ENCODE measurements at regions not wholly inside any gene's neighbourhood (a gene's known extent, or its start where the extent isn't known, plus 50 kb on each side); places are given as distances from the start of the nearest gene placed in this dataset.

DNA sequence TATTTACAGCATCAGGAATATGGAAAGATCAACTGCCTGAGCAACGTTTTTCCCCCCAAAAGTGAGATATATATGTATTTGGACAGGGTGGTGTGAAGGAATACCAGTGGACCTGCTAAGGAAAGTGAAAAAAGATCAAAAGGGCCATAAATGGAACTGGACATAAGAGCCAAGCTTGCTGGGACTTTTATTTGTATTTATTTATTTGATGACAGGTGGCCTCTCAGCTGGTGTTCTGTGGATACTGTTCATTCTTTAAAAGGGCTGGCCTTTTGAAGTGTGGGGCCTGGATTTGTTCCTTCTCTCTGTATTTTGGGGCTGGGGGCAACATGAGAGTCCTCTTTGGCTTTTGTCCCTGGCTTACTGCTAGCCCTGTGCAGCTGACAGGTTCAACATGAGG, 306.6 kb upstream of the N4BP1 start:
- no peak for TF ChIP-seq CTCF (IDR thresholded peaks at IDR 0.05; ENCODE audit: extremely low read depth, insufficient read depth, missing control alignments)
- in situ Hi-C loops (cut with MboI; ENCODE audit: low pct_unique_long_range_greater_than_20kb, low sequenced_read_pairs, unreplicated experiment), result no loop called here
- no peak for DNase-seq (ENCODE audit: low spot score)

GRCh38 chr16:48914070-48914469, 304.1 kb upstream of the N4BP1 start:
- TF ChIP-seq CTCF (IDR thresholded peaks at IDR 0.05; ENCODE audit: extremely low read depth, insufficient read depth, missing control alignments), result no peak
- in situ Hi-C loops (cut with MboI; ENCODE audit: low pct_unique_long_range_greater_than_20kb, low sequenced_read_pairs, unreplicated experiment), result no loop called here
- no peak for DNase-seq (ENCODE audit: low spot score)

DNA sequence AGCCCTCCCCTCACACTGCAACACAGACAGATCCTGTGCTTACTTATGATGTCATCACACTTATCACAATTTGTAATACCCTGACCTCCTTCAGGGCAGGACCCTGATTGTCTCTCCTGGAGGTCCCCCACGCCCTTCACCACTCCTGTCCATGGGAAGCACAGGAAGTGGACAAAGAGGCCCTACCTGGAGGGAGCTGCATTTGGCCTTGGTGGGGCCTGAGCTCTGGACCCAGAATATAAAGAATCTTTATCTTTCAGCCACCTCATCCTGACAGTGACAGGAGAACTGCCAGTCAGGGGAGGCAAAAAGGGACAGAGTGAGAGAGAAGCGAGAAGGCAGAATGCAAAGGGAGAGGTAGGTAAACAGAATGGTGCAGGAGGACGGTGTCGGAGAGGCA, 303.4 kb upstream of the N4BP1 start:
- DNase-seq (ENCODE audit: low spot score), result no peak
- in situ Hi-C loops (cut with MboI; ENCODE audit: low pct_unique_long_range_greater_than_20kb, low sequenced_read_pairs, unreplicated experiment), result no loop called here
- no peak for TF ChIP-seq CTCF (IDR thresholded peaks at IDR 0.05; ENCODE audit: extremely low read depth, insufficient read depth, missing control alignments)

DNA sequence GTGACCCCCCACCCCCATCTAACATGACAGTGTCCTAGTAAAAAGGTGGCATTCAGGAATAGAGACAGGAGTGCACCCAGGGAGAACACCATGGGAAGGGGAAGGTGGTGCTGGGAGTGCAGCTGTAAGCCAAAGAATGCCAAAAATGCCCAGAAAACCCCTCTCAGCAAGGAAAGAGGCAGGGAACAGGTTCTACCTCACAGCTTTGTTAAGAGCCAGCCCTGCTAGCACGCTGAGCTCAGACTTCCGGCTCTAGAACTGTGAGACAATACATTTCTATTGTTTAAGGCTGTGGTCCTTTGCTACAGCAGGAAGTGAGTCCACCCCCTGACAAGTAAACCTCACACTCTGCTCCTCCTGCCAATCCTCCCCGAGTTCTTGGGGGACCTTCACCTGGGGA, 302.4 kb upstream of the N4BP1 start:
- TF ChIP-seq CTCF (IDR thresholded peaks at IDR 0.05; ENCODE audit: extremely low read depth, insufficient read depth, missing control alignments), result no peak
- in situ Hi-C loops (cut with MboI; ENCODE audit: low pct_unique_long_range_greater_than_20kb, low sequenced_read_pairs, unreplicated experiment), result no loop called here
- DNase-seq (ENCODE audit: low spot score), result no peak

- TF ChIP-seq CTCF (IDR thresholded peaks at IDR 0.05; ENCODE audit: extremely low read depth, insufficient read depth, missing control alignments), result no peak
- DNase-seq (ENCODE audit: low spot score), result no peak
- in situ Hi-C loops (cut with MboI; ENCODE audit: low pct_unique_long_range_greater_than_20kb, low sequenced_read_pairs, unreplicated experiment), result no loop called here
Observed at GRCh38 chr16:48911700-48912099, 301.7 kb upstream of the N4BP1 start.

DNA sequence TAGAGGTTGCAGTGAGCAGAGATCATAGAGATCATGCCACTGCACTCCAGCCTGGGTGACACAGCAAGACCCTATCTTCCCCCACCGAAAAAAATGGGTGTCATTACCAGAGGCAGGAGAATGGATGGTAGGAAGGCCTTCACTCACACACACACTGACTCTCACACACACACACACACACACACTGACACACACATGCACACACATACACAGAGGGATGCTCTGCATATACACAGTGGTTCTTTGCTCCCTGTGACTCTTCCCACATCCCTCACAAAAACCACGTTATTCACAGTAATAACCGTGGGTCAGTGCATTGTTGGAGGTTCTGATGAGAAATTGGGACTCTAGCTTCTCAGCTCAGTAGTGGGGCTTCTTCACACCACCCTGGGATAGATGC, 300.2 kb upstream of the N4BP1 start:
- in situ Hi-C loops (cut with MboI; ENCODE audit: low pct_unique_long_range_greater_than_20kb, low sequenced_read_pairs, unreplicated experiment), result no loop called here
- no peak for DNase-seq (ENCODE audit: low spot score)
- no peak for TF ChIP-seq CTCF (IDR thresholded peaks at IDR 0.05; ENCODE audit: extremely low read depth, insufficient read depth, missing control alignments)

GRCh38 chr16:48909231-48909630, 299.3 kb upstream of the N4BP1 start:
- DNase-seq (ENCODE audit: low spot score), result no peak

More at GRCh38 chr16:48909231-48909630, 299.3 kb upstream of the N4BP1 start:
- in situ Hi-C loops (cut with MboI; ENCODE audit: low pct_unique_long_range_greater_than_20kb, low sequenced_read_pairs, unreplicated experiment), result no loop called here
- no peak for TF ChIP-seq CTCF (IDR thresholded peaks at IDR 0.05; ENCODE audit: extremely low read depth, insufficient read depth, missing control alignments)
